KMS-11 (cell line): ENCODE measurements at regions not wholly inside any gene's neighbourhood (a gene's known extent, or its start where the extent isn't known, plus 50 kb on each side); places are given as distances from the start of the nearest gene placed in this dataset.

Experiments
- H2AFZ ChIP-seq: fragments of 200-600 bp; sonication (generic); 2 replicates; pipeline ENCODE4 v1.6.1; 2016; ENCODE audit warnings: antibody characterized with exemption, mixed run types, low read depth
- H3K27ac ChIP-seq: fragments of 200-600 bp; sonication (generic); 2 replicates; pipeline ENCODE4 v1.6.1; 2016; ENCODE audit warnings: mild to moderate bottlenecking, mixed run types
- H3K27me3 ChIP-seq: fragments of 200-600 bp; sonication (generic); 2 replicates; pipeline ENCODE4 v1.6.1; 2017; ENCODE audit warnings: mild to moderate bottlenecking, low read depth, mixed run types, moderate library complexity; ENCODE audit not compliant: insufficient read depth
- H3K36me3 ChIP-seq: fragments of 200-600 bp; sonication (generic); 2 replicates; pipeline ENCODE4 v1.6.1; 2017; ENCODE audit warnings: mild to moderate bottlenecking, mixed run types; ENCODE audit not compliant: insufficient read depth
- H3K4me1 ChIP-seq: fragments of 200-600 bp; sonication (generic); 2 replicates; pipeline ENCODE4 v1.6.1; 2016; ENCODE audit warnings: mild to moderate bottlenecking, low read depth, mixed run types; ENCODE audit not compliant: poor library complexity, severe bottlenecking
- H3K4me2 ChIP-seq: fragments of 200-600 bp; sonication (generic); 2 replicates; pipeline ENCODE4 v1.7.0; 2016; ENCODE audit warnings: mild to moderate bottlenecking, mixed run types
- H3K4me3 ChIP-seq: fragments of 200-600 bp; sonication (generic); IDR thresholded peaks from 2 replicates; pipeline ENCODE4 v1.6.1; 2017; ENCODE audit warnings: low read depth, low read length, mixed read lengths; ENCODE audit not compliant: insufficient read depth
- H3K79me2 ChIP-seq: fragments of 200-600 bp; sonication (generic); 2 replicates; pipeline ENCODE4 v1.6.1; 2016; ENCODE audit warnings: low read depth, mixed run types; ENCODE audit not compliant: insufficient read depth
- H3K9ac ChIP-seq: fragments of 200-600 bp; sonication (generic); 2 replicates; pipeline ENCODE4 v1.6.1; 2016; ENCODE audit warnings: mild to moderate bottlenecking, mixed run types
- H4K20me1 ChIP-seq: fragments of 200-600 bp; sonication (generic); 2 replicates; pipeline ENCODE4 v1.6.1; 2016; ENCODE audit warnings: mild to moderate bottlenecking, mixed run types; ENCODE audit not compliant: insufficient read depth
- CTCF ChIP-seq: fragments of 200-600 bp; sonication (generic); conservative IDR thresholded peaks from 2 replicates; pipeline ENCODE4 v1.6.1; 2017; ENCODE audit warnings: low read depth, mild to moderate bottlenecking, antibody characterized with exemption, low read length, moderate library complexity, mixed read lengths

GRCh38 chr2:136052369-136053362 is 65.3 kb downstream of the CXCR4 start:
- H2AFZ ChIP-seq = no peak overlapping the region
- peaks cover 36% of the 10 kb centered on the region for H3K4me1 ChIP-seq
- no peaks in the 10 kb centered on the region for H3K27me3 ChIP-seq
- no peaks in the 10 kb centered on the region for H3K79me2 ChIP-seq
- no peak overlapping the region for H3K9ac ChIP-seq
- no peak overlapping the region for H3K27ac ChIP-seq
- H3K4me3 ChIP-seq = no peak overlapping the region
- H3K36me3 ChIP-seq = no peaks in the 10 kb centered on the region
- TF ChIP-seq CTCF = no peak
- H3K4me2 ChIP-seq = no peak overlapping the region
- no peaks in the 10 kb centered on the region for H4K20me1 ChIP-seq

GRCh38 chr2:136051725-136052048 is 66.3 kb upstream of the DARS1 start:
- H3K4me3 ChIP-seq = no peak overlapping the region
- no peak for TF ChIP-seq CTCF
- no peak overlapping the region for H2AFZ ChIP-seq
- H3K4me1 ChIP-seq = peaks cover 26% of the 10 kb centered on the region
- H3K27me3 ChIP-seq = no peaks in the 10 kb centered on the region
- no peak overlapping the region for H3K9ac ChIP-seq
- no peaks in the 10 kb centered on the region for H4K20me1 ChIP-seq
- no peaks in the 10 kb centered on the region for H3K79me2 ChIP-seq
- no peaks in the 10 kb centered on the region for H3K36me3 ChIP-seq
- H3K27ac ChIP-seq = no peak overlapping the region
- H3K4me2 ChIP-seq = no peak overlapping the region

- TF ChIP-seq CTCF = no peak
- no peak overlapping the region for H3K4me3 ChIP-seq
- no peaks in the 10 kb centered on the region for H3K79me2 ChIP-seq
- H3K27ac ChIP-seq = no peak overlapping the region
- no peaks in the 10 kb centered on the region for H4K20me1 ChIP-seq
- H3K27me3 ChIP-seq = no peaks in the 10 kb centered on the region
- H3K4me1 ChIP-seq = peaks cover 21% of the 10 kb centered on the region
- no peak overlapping the region for H2AFZ ChIP-seq
- H3K36me3 ChIP-seq = no peaks in the 10 kb centered on the region
- H3K9ac ChIP-seq = no peak overlapping the region
- H3K4me2 ChIP-seq = no peak overlapping the region
Observed at GRCh38 chr2:136051001-136051724, 65.7 kb upstream of the DARS1 start.

- Histone ChIP-seq H3K36me3 (no peaks in the 10 kb centered on the region), H3K9ac (no peak overlapping the region)
Observed at GRCh38 chr2:136049991-136050920, 64.8 kb upstream of the DARS1 start.

More at GRCh38 chr2:136049991-136050920, 64.8 kb upstream of the DARS1 start:
- Histone ChIP-seq H3K27ac (no peak overlapping the region), H2AFZ (no peak overlapping the region), H3K27me3 (no peaks in the 10 kb centered on the region), H4K20me1 (no peaks in the 10 kb centered on the region), H3K4me1 (peaks cover 12% of the 10 kb centered on the region), H3K4me3 (no peak overlapping the region), H3K4me2 (no peak overlapping the region), H3K79me2 (no peaks in the 10 kb centered on the region)
- no peak for TF ChIP-seq CTCF
